Liver (tissue), 8 donors: ENCODE measurements at regions not wholly inside any gene's neighbourhood (a gene's known extent, or its start where the extent isn't known, plus 50 kb on each side); places are given as distances from the start of the nearest gene placed in this dataset.

Experiments used
- DNase-seq: peaks from one replicate; pipeline ENCODE4 v3.0.0-alpha.2; 2017; ENCODE audit warnings: low spot score
- H3K27ac ChIP-seq, 2 donors: one replicate each; pipeline ENCODE4 v1.7.0; 2013; ENCODE audit warnings: inconsistent platforms in 2 of 2, low read length in 2 of 2, control low read depth in 1 of 2, low read depth in 1 of 2, mild to moderate bottlenecking in 1 of 2
- H3K27me3 ChIP-seq, 4 donors: one replicate each; pipeline versions ENCODE4 v1.6.1 to v1.7.0; 2013; ENCODE audit warnings: low read length in 3 of 4, inconsistent platforms in 1 of 4, mild to moderate bottlenecking in 1 of 4, moderate library complexity in 1 of 4; ENCODE audit not compliant: control insufficient read depth in 4 of 4, insufficient read depth in 4 of 4
- H3K36me3 ChIP-seq, 4 donors: one replicate each; pipeline versions ENCODE4 v1.6.1 to v1.7.0; 2013; ENCODE audit warnings: low read length in 3 of 4, mild to moderate bottlenecking in 3 of 4, low read depth in 1 of 4, moderate library complexity in 1 of 4; ENCODE audit not compliant: control insufficient read depth in 4 of 4, insufficient read depth in 3 of 4
- H3K4me1 ChIP-seq, 4 donors: one replicate each; pipeline versions ENCODE4 v1.6.1 to v1.7.0; 2013; ENCODE audit warnings: low read length in 3 of 4, mild to moderate bottlenecking in 3 of 4, moderate library complexity in 1 of 4; ENCODE audit not compliant: control insufficient read depth in 4 of 4, insufficient read depth in 4 of 4
- H3K4me3 ChIP-seq, 3 donors: one replicate each; pipeline versions ENCODE4 v1.6.1 to v1.7.0; 2013; ENCODE audit warnings: low read length in 3 of 3, control low read depth in 1 of 3, low read depth in 1 of 3, mild to moderate bottlenecking in 1 of 3
- H3K9ac ChIP-seq, 2 donors: one replicate each; pipeline ENCODE4 v1.7.0; 2013; ENCODE audit warnings: low read length in 2 of 2, mild to moderate bottlenecking in 2 of 2, moderate library complexity in 2 of 2, control low read depth in 1 of 2, low read depth in 1 of 2
- H3K9me3 ChIP-seq, 4 donors: one replicate each; pipeline versions ENCODE4 v1.6.1 to v1.7.0; 2013; ENCODE audit warnings: low read length in 3 of 4; ENCODE audit not compliant: control insufficient read depth in 4 of 4
- ATF3 ChIP-seq: IDR thresholded peaks from 2 replicates; pipeline ENCODE4 v1.6.1; 2016; ENCODE audit warnings: antibody characterized with exemption
- CTCF ChIP-seq: fragments of 150-350 bp; IDR thresholded peaks from 2 replicates; pipeline ENCODE4 v1.5.1; 2017; ENCODE audit warnings: improper control_type of control experiment, low read depth, low read length; ENCODE audit not compliant: missing input control
- FOXA1 ChIP-seq: IDR thresholded peaks from 2 replicates; pipeline ENCODE4 v1.6.1; 2016; ENCODE audit warnings: antibody characterized with exemption
- HNF4A ChIP-seq, 2 donors: conservative IDR thresholded peaks; 2 replicates each; pipeline ENCODE4 v1.6.1; 2016; ENCODE audit warnings: antibody characterized with exemption in 2 of 2, mild to moderate bottlenecking in 2 of 2
- HNF4G ChIP-seq: IDR thresholded peaks from 2 replicates; pipeline ENCODE4 v1.6.1; 2016; ENCODE audit warnings: antibody characterized with exemption
- MAX ChIP-seq: IDR thresholded peaks from 2 replicates; pipeline ENCODE4 v1.6.1; 2016; ENCODE audit warnings: antibody characterized with exemption
- RAD21 ChIP-seq, 2 donors: IDR thresholded peaks; 2 replicates each; pipeline ENCODE4 v1.6.1; 2016; ENCODE audit warnings: antibody characterized with exemption in 2 of 2, mild to moderate bottlenecking in 2 of 2
- REST ChIP-seq: IDR thresholded peaks from 2 replicates; pipeline ENCODE4 v1.6.1; 2016; ENCODE audit warnings: antibody characterized with exemption, mild to moderate bottlenecking
- RXRA ChIP-seq, 2 donors: IDR thresholded peaks; 2 replicates each; pipeline ENCODE4 v1.6.1; 2017 to 2018; ENCODE audit warnings: antibody characterized with exemption in 2 of 2, mild to moderate bottlenecking in 1 of 2
- SP1 ChIP-seq: IDR thresholded peaks from 2 replicates; pipeline ENCODE4 v1.6.1; 2018; ENCODE audit warnings: antibody characterized with exemption, mild to moderate bottlenecking
- TAF1 ChIP-seq: conservative IDR thresholded peaks from 2 replicates; pipeline ENCODE4 v1.6.1; 2016; ENCODE audit warnings: antibody characterized with exemption, mild to moderate bottlenecking
- YY1 ChIP-seq: IDR thresholded peaks from 2 replicates; pipeline ENCODE4 v1.6.1; 2016; ENCODE audit warnings: antibody characterized with exemption, mild to moderate bottlenecking
- ZBTB33 ChIP-seq: IDR thresholded peaks from 2 replicates; pipeline ENCODE4 v1.6.1; 2016; ENCODE audit warnings: antibody characterized with exemption
- WGBS: extraction: QIAGEN DNeasy Blood & Tissue Kit; methylation state at CpG from one replicate; pipeline ENCODE4 v1.1.7; 2013; 5-methylcytosine and 5-hydroxymethylcytosine counted together
- donor health status: healthy.
- donor health status: healthy.
- donor health status: healthy.
- donor health status: healthy.
- donor health status: healthy.

- H3K4me3 ChIP-seq: peak overlapping the region; percentile 14 to 34 (median 15)
- 39% methylated on average over 6 of the region's 6 CpGs for WGBS
These were observed 105.7 kb upstream of the PLPPR5 start for GRCh38 chr1:99110140-99111041.

GRCh38 chr1:99115231-99115630 lies 110.6 kb upstream of the PLPPR5 start:
- H3K9me3 ChIP-seq: no peaks in the 10 kb centered on the region
- H3K4me1 ChIP-seq: peaks cover 0 to 5% (median 3%) of the 10 kb centered on the region in 4 donors
- H3K27ac ChIP-seq: no peak overlapping the region
- no peak overlapping the region for H3K9ac ChIP-seq
- TF ChIP-seq CTCF (no peak), YY1 (no peak), ATF3 (no peak), RXRA (IDR thresholded peaks at IDR 0.05) (no peak), RAD21 (IDR thresholded peaks at IDR 0.05) (no peak), ZBTB33 (no peak), HNF4G (no peak), HNF4A (conservative IDR thresholded peaks at IDR 0.05) (no peak), REST (no peak), FOXA1 (no peak), MAX (no peak), SP1 (no peak), TAF1 (no peak)
- 87% methylated on average over 2 of the region's 2 CpGs for WGBS
- no peaks in the 10 kb centered on the region for H3K36me3 ChIP-seq
- H3K27me3 ChIP-seq: no peaks in the 10 kb centered on the region
- DNase-seq: no peak
- no peak overlapping the region for H3K4me3 ChIP-seq

More at GRCh38 chr1:99110140-99111041, 105.7 kb upstream of the PLPPR5 start:
- H3K9ac ChIP-seq: peak overlapping the region in 1 of 2 donors; percentile 47
- H3K4me1 ChIP-seq: peaks cover 0 to 9% (median 4%) of the 10 kb centered on the region in 4 donors
- peak; percentile 28 for TF ChIP-seq YY1
- no peak for TF ChIP-seq HNF4G
- TF ChIP-seq RXRA (IDR thresholded peaks at IDR 0.05): peak; percentile 82 to 88
- peak; percentile 53 to 64 for TF ChIP-seq HNF4A (conservative IDR thresholded peaks at IDR 0.05)
- peak; percentile 92 for TF ChIP-seq SP1
- no peak for DNase-seq
- H3K9me3 ChIP-seq: no peaks in the 10 kb centered on the region
- peak overlapping the region in 1 of 2 donors; percentile 18 for H3K27ac ChIP-seq
- no peaks in the 10 kb centered on the region for H3K27me3 ChIP-seq
- H3K36me3 ChIP-seq: no peaks in the 10 kb centered on the region
